MG63 (cell line): ENCODE measurements at regions not wholly inside any gene's neighbourhood (a gene's known extent, or its start where the extent isn't known, plus 50 kb on each side); places are given as distances from the start of the nearest gene placed in this dataset.

ENCODE experiments used
- DNase-seq: peaks from one replicate; pipeline ENCODE4 v3.0.0-alpha.2; 2020
- H3K27me3 ChIP-seq: fragments of 250-450 bp; sonication (Bioruptor Pico); 2 replicates; pipeline ENCODE4 v1.5.1; 2020; ENCODE audit warnings: mild to moderate bottlenecking, moderate library complexity
- H3K36me3 ChIP-seq: fragments of 250-450 bp; sonication (Bioruptor Pico); 2 replicates; pipeline ENCODE4 v1.5.1; 2020; ENCODE audit warnings: mild to moderate bottlenecking, moderate library complexity
- H3K4me3 ChIP-seq: fragments of 250-450 bp; sonication (Bioruptor Pico); 2 replicates; pipeline ENCODE4 v1.5.1; 2020; ENCODE audit warnings: mild to moderate bottlenecking, moderate library complexity
- H3K9me3 ChIP-seq: fragments of 250-450 bp; sonication (Bioruptor Pico); 2 replicates; pipeline ENCODE4 v1.5.1; 2020; ENCODE audit warnings: mild to moderate bottlenecking, moderate library complexity

GRCh38 chr10:130848855-130849254 lies 462.7 kb downstream of the TCERG1L start:
- H3K4me3 ChIP-seq = no peak overlapping the region
- H3K9me3 ChIP-seq = peaks cover under 1% of the 10 kb centered on the region; the same call in 1 of the 2 replicates
- DNase-seq = no peak
- no peaks in the 10 kb centered on the region for H3K36me3 ChIP-seq
- H3K27me3 ChIP-seq = no peaks in the 10 kb centered on the region

- H3K36me3 ChIP-seq = no peaks in the 10 kb centered on the region
- H3K27me3 ChIP-seq = no peaks in the 10 kb centered on the region
- no peak for DNase-seq
- no peak overlapping the region for H3K4me3 ChIP-seq
- H3K9me3 ChIP-seq = peaks cover 2% of the 10 kb centered on the region; the same call in 1 of the 2 replicates
Observed at GRCh38 chr10:130854151-130854550, 457.4 kb downstream of the TCERG1L start.

- peaks cover 2% of the 10 kb centered on the region; the same call in 1 of the 2 replicates for H3K9me3 ChIP-seq
- no peaks in the 10 kb centered on the region for H3K27me3 ChIP-seq
- H3K36me3 ChIP-seq = no peaks in the 10 kb centered on the region
- no peak overlapping the region for H3K4me3 ChIP-seq
- no peak for DNase-seq
Observed at GRCh38 chr10:130857631-130858295, 453.8 kb downstream of the TCERG1L start.

GRCh38 chr10:130858626-130859025 lies 452.9 kb downstream of the TCERG1L start:
- no peak for DNase-seq
- Histone ChIP-seq H3K9me3 (peaks cover 2% of the 10 kb centered on the region; the same call in 1 of the 2 replicates), H3K4me3 (no peak overlapping the region), H3K27me3 (no peaks in the 10 kb centered on the region), H3K36me3 (no peaks in the 10 kb centered on the region)

- no peaks in the 10 kb centered on the region; the same call in 1 of the 2 replicates for H3K9me3 ChIP-seq
- no peaks in the 10 kb centered on the region for H3K36me3 ChIP-seq
- no peak for DNase-seq
- H3K27me3 ChIP-seq = no peaks in the 10 kb centered on the region
- H3K4me3 ChIP-seq = no peak overlapping the region
Observed at GRCh38 chr10:130859427-130859826, 452.1 kb downstream of the TCERG1L start.

GRCh38 chr10:130862122-130862521 lies 449.4 kb downstream of the TCERG1L start:
- no peaks in the 10 kb centered on the region for H3K27me3 ChIP-seq
- H3K4me3 ChIP-seq = no peak overlapping the region
- no peaks in the 10 kb centered on the region for H3K36me3 ChIP-seq
- DNase-seq = no peak
- H3K9me3 ChIP-seq = no peaks in the 10 kb centered on the region

GRCh38 chr10:130862626-130863025 lies 448.9 kb downstream of the TCERG1L start:
- DNase-seq = no peak
- no peaks in the 10 kb centered on the region for H3K9me3 ChIP-seq
- H3K4me3 ChIP-seq = no peak overlapping the region
- no peaks in the 10 kb centered on the region for H3K27me3 ChIP-seq
- H3K36me3 ChIP-seq = no peaks in the 10 kb centered on the region

- Histone ChIP-seq H3K27me3 (no peaks in the 10 kb centered on the region), H3K9me3 (no peaks in the 10 kb centered on the region), H3K36me3 (no peaks in the 10 kb centered on the region), H3K4me3 (no peak overlapping the region)
- no peak for DNase-seq
Observed at GRCh38 chr10:130863044-130863443, 448.5 kb downstream of the TCERG1L start.

- no peak overlapping the region for H3K4me3 ChIP-seq
- DNase-seq = no peak
- no peaks in the 10 kb centered on the region for H3K36me3 ChIP-seq
- no peaks in the 10 kb centered on the region for H3K9me3 ChIP-seq
- H3K27me3 ChIP-seq = no peaks in the 10 kb centered on the region
Observed at GRCh38 chr10:130864961-130865818, 446.3 kb downstream of the TCERG1L start.

- Histone ChIP-seq H3K4me3 (no peak overlapping the region), H3K9me3 (no peaks in the 10 kb centered on the region), H3K27me3 (no peaks in the 10 kb centered on the region), H3K36me3 (no peaks in the 10 kb centered on the region)
- DNase-seq = no peak
Observed at GRCh38 chr10:130866857-130867256, 444.7 kb downstream of the TCERG1L start.

GRCh38 chr10:130867446-130868194 lies 443.9 kb downstream of the TCERG1L start:
- no peak for DNase-seq
- Histone ChIP-seq H3K4me3 (no peak overlapping the region), H3K27me3 (no peaks in the 10 kb centered on the region), H3K36me3 (no peaks in the 10 kb centered on the region), H3K9me3 (no peaks in the 10 kb centered on the region)

GRCh38 chr10:130869179-130869841 lies 442.2 kb downstream of the TCERG1L start:
- no peak for DNase-seq
- Histone ChIP-seq H3K27me3 (no peaks in the 10 kb centered on the region), H3K9me3 (no peaks in the 10 kb centered on the region), H3K4me3 (no peak overlapping the region), H3K36me3 (no peaks in the 10 kb centered on the region)

- H3K9me3 ChIP-seq = no peaks in the 10 kb centered on the region
- H3K27me3 ChIP-seq = no peaks in the 10 kb centered on the region
- H3K36me3 ChIP-seq = no peaks in the 10 kb centered on the region
- H3K4me3 ChIP-seq = no peak overlapping the region
- no peak for DNase-seq
Observed at GRCh38 chr10:130871406-130871805, 440.1 kb downstream of the TCERG1L start.

- H3K4me3 ChIP-seq = no peak overlapping the region
- no peaks in the 10 kb centered on the region for H3K36me3 ChIP-seq
- H3K27me3 ChIP-seq = no peaks in the 10 kb centered on the region
- no peaks in the 10 kb centered on the region for H3K9me3 ChIP-seq
- DNase-seq = no peak
Observed at GRCh38 chr10:130873636-130874035, 437.9 kb downstream of the TCERG1L start.

GRCh38 chr10:130875116-130875515 lies 436.4 kb downstream of the TCERG1L start:
- no peak for DNase-seq
- H3K27me3 ChIP-seq = no peaks in the 10 kb centered on the region
- H3K36me3 ChIP-seq = no peaks in the 10 kb centered on the region
- H3K9me3 ChIP-seq = no peaks in the 10 kb centered on the region
- H3K4me3 ChIP-seq = no peak overlapping the region

GRCh38 chr10:130875897-130876472 lies 435.5 kb downstream of the TCERG1L start:
- Histone ChIP-seq H3K9me3 (no peaks in the 10 kb centered on the region), H3K36me3 (no peaks in the 10 kb centered on the region), H3K4me3 (no peak overlapping the region), H3K27me3 (no peaks in the 10 kb centered on the region)
- no peak for DNase-seq
